DMS 273 (cell line): ENCODE measurements at regions not wholly inside any gene's neighbourhood (a gene's known extent, or its start where the extent isn't known, plus 50 kb on each side); places are given as distances from the start of the nearest gene placed in this dataset.
"Not testable (repeated sequence)": the region's sequence is repeated elsewhere in the genome, so short reads cannot be mapped to it uniquely, and the experiment has no call there.

ENCODE experiments used
- DNase-seq: peaks from one replicate; lab custom pipeline; 2025; ENCODE audit not compliant: unreplicated experiment; lab: John Stamatoyannopoulos, UW

- no peak for DNase-seq
Observed at GRCh38 chr3:153885359-153885758, 235.8 kb upstream of the ARHGEF26 start.

DNA sequence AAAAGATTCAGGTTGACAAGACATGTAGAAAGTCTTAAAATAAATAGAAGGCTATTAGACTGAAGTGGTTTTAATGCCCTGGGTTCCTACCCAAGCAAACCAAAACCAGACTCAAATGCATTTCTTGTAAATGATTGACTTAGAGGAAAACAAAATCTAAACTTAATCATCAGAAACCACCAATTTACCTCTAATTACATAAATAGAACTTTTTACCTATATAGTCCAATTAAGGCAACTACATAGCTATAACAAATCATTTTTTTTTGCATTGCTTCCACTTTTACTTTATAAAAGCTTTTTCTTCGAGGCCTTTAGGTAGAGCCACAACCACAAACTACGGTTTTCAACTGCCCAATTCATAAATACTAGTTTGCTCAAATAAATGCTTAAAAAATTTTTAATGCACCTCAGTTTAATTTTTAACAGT is 231.3 kb upstream of the ARHGEF26 start:
- no peak for DNase-seq

- no peak for DNase-seq
Observed at GRCh38 chr3:153892126-153892525, 229.1 kb upstream of the ARHGEF26 start.

DNA sequence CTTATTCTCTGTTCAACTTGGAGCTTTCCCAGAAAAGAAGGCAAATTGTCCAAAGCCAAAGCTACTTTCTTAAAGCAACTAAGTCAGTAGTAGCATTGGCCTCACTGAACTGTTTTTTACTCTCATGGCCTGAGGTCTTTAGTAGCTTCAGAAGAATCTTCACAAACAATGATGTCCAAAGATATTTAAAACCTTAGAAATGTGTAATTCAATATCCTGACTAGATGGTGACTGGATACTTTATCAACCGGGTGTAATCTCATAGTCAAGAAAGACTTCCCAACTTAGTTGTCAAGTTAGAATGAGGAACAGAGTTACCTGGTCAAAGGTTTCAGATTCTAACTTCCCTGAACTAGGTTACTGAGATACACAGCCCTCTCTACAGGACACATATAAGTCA is 226.3 kb upstream of the ARHGEF26 start:
- DNase-seq: no peak

GRCh38 chr3:153896197-153896596 is 225.0 kb upstream of the ARHGEF26 start:
- DNase-seq: no peak

DNA sequence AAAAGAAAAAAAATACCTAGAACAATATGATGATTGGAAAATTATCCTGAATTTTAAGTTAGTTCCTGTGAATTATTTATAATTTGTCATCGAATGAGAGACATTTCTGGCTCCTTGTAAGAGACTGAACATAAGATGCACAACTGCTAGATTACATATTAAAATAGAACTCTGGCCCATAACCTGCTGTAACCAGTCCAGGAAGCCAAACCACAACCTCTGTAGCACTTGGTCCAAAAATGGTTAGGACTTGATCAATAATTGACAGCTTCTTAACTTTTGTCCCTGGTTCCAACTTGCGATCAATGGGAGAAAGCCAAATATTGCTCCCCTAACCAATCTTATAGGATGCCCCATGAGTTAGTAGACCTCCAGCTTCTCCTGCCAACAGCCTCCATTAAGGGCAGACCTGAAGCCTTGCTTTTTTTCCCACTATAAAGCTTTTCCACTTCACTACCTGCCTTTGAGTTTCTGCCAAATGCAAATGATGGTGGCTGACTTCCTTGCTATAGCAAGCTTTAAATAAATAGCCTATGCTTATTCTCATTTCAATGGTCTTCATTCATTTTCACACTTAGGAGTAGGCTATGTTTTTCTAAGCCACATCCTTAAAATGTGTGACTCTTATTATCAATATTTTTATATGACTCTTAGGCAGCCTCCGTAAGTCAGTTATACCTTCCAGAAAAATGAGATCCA is 224.0 kb upstream of the ARHGEF26 start:
- DNase-seq: no peak

DNA sequence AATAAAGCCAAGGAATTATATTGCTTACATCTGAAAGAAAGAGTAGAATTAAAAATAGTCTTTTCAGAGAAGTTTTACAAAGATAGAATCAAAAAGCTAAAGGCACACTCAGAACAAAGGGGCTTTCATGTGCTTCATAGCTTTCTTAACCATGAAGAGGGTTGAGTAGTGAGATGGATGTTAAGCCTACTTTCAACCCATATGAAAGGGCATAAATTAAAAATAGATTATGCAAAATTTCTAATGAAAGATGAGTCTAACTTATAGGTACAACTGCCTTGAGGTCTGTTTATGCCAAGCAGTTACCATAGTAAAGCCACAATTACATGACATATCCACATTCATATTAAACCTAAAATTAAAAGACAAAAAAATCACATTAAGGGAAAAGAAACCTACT is 223.3 kb upstream of the ARHGEF26 start:
- DNase-seq: no peak

- no peak for DNase-seq
Observed at GRCh38 chr3:153901152-153901551, 220.0 kb upstream of the ARHGEF26 start.

DNA sequence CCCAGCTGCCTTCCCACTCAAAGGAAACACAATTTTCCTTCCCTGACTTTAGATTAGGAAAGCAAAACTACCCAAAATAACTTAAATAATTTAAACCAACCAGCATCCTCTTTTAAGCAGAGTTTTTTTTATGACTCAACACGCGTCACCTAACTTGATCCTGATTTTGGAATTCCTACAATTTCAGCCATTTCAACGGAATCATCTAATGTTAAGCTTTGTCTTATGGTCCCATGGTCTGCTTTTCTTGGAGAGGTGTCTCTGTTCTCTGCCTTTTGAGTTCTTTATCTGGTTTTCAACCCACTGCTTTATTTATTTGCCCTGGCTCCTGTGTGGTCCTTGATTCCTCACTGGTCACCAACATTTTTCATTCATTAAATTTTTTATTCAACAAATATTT is 219.2 kb upstream of the ARHGEF26 start:
- no peak for DNase-seq

DNA sequence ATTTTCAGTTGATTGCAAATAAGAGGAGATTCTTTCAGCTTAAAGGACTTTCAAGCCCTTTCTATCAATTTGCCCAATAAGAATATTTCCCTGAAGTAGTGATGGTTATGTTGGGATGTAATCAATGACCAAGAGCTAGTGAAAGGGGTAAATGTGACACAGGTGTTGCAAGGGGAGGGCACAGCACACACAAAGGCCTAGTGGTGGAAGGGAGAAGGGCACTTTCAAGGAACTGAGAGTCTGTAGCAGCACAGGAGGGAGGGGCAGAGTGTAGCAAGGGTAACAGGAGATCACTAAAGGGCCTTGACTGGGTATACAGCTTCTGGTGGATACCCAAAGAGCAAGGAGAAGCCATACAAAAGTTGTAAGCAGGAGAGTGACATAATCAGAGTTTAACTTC is 217.8 kb upstream of the ARHGEF26 start:
- DNase-seq: no peak

- no peak for DNase-seq
Observed at GRCh38 chr3:153906366-153906765, 214.8 kb upstream of the ARHGEF26 start.

GRCh38 chr3:153910387-153910786 is 210.8 kb upstream of the ARHGEF26 start:
- DNase-seq: no peak

DNA sequence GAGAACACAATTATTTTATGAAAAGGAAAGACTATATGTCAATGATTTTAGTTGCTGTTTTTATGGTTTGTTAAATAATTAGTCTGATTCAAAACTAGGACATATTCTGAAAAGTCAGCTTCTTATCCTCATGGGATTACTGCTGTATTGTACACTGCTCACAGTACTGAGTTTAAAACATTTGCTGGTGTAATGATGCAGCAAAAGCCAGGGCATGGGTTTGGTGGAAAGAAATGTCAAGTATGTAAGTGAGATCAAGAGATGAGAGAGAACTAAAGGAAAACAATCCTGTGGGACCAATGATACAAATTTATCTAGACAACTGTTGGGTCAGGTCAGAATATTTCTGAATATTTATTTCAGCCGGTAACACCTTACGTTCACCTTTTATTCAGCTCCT is 210.1 kb upstream of the ARHGEF26 start:
- no peak for DNase-seq

- no peak for DNase-seq
Observed at GRCh38 chr3:153919773-153920172, 201.4 kb upstream of the ARHGEF26 start.

- no peak for DNase-seq
Observed at GRCh38 chr3:153921826-153922225, 199.4 kb upstream of the ARHGEF26 start.

DNA sequence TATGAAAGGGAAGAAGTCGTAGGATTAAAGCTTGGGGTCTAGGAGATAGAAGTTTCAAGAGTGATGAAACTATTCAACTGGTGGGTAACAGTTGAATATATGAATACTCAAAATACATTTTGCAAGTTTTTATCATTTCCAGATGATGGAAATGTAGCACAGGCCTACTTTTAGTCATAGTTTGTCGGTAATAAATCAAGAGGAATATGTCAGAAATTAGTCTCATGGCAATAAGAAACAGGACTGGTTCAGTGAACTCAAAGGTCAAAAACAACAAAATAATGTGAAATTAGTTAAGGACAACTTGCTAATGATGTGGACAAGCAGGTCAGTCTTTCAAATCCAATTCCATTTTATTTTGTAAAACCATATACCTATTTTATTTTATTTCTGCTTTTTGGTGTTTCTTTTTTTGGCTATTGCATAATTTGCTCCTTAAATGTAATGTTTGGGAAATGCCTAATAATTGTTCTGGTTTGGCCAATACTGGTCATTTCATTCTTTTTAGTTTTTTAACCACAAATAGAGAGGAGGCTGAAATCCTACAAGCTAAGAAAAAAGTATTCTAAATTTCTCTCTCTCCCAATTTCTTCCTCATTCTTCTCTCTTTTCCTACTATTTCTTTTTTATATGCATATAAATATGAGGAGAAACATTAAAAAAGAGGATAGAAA is 195.2 kb upstream of the ARHGEF26 start:
- DNase-seq: no peak

DNA sequence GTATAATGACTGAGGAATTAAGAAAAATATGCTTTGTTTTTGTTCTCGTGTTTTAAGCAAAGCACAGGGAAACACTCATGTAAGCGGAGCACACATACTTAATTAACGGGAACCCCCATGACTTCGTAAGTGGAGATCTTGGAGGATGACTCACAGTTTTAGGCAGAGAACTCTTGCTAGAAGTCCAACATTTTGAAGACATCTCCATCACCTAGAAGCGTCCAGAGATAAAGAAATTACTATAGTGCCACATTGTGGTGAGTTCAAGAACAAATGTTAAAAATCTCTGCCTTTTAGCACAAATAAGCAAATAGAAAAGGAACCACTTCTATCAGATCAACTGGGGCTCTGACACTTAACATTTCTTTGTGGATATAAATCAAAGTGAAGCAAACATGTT is 194.1 kb upstream of the ARHGEF26 start:
- peak; percentile 14 for DNase-seq

GRCh38 chr3:153928851-153929250 is 192.3 kb upstream of the ARHGEF26 start:
- no peak for DNase-seq

- not testable (repeated sequence) for DNase-seq
Observed at GRCh38 chr3:153933481-153933880, 187.7 kb upstream of the ARHGEF26 start.

DNA sequence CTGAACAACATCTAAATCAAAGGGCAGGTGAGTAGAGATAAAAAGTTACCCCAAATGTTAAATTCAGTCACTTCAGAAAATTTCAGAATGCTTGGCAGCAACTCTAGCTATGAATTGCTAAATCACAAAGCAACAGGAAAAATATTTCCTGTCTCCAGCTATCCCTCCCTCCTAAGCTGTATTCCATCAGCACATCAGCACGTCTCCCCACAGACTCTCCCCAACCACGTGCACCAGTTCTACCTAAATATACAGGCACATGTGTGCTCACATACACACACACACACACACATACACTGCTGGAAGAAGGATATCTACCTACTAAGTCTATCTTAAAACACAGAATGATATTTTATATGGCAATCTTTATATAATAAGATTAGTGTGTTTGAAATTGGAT is 177.1 kb upstream of the ARHGEF26 start:
- no peak for DNase-seq

- DNase-seq: no peak
Observed at GRCh38 chr3:153951276-153951675, 169.9 kb upstream of the ARHGEF26 start.

- DNase-seq: no peak
Observed at GRCh38 chr3:153952091-153952490, 169.1 kb upstream of the ARHGEF26 start.

DNA sequence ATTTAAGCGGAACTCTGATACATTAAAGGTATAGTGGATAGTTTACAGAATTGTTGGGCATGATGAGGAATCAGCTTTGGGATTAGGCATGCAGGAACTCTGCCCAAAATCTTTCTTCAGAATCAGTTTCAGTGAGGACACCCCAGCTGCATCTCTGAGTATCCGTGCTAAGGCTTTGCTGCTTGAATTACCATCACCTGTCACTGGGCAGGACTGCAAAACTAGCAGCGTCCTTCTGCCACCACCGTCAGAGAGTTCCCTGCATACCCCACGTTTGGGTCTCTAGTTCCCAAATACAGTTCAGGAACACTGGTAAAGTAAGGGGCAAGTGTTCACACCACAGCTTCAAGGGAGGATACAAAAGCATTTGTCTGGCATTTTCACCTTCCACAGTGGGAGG is 164.6 kb upstream of the ARHGEF26 start:
- no peak for DNase-seq
